ENCODE measurements at regions not wholly inside any gene's neighbourhood (a gene's known extent, or its start where the extent isn't known, plus 50 kb on each side); places are given as distances from the start of the nearest gene placed in this dataset.
A peak's percentile ranks its signal among the peaks of the same experiment; 100 is the strongest.

DNA sequence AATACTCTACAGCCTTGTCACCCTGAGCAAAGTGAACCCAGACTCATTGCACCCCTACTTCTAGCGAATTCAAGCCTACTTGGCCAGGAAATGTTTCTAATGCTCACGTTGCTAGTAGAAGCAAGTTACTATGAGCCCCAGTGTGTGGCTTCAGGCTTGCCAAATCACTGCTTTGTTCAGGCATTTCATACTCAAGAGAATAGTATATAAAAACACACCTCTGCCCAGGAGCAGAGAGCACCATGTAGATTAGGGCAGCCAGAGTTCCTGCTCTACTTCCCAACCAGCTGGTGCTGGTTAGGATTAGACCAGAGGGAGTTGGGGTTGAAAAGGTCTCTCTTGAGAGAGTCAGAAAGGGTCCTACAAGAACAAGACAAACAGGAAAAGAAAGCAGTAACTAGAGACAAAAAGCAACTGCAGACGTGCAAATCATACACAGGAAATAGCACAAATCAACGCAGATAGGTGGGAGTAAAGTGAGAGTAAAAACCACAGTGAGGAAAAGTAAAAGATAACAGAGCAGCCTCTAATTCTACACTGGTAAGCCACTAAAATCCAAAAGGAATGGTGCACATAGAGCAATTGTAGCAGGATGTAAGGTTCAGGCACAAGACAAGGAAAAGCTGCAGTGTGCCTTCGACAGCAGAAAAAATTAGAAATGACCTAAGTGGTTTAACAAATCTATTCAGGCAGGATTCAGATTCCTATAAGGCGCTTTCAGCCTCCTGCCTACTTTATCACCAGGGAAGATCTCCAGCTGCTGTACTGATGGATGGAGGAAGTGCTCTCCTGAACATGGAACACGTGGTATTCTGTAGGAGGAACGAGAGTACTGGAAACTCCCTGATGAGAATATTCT lies 49.6 kb upstream of the KIF2A start:
- peak; percentile 28 for DNase-seq (ENCODE audit: low read depth)
- TF ChIP-seq, protein P1, sequence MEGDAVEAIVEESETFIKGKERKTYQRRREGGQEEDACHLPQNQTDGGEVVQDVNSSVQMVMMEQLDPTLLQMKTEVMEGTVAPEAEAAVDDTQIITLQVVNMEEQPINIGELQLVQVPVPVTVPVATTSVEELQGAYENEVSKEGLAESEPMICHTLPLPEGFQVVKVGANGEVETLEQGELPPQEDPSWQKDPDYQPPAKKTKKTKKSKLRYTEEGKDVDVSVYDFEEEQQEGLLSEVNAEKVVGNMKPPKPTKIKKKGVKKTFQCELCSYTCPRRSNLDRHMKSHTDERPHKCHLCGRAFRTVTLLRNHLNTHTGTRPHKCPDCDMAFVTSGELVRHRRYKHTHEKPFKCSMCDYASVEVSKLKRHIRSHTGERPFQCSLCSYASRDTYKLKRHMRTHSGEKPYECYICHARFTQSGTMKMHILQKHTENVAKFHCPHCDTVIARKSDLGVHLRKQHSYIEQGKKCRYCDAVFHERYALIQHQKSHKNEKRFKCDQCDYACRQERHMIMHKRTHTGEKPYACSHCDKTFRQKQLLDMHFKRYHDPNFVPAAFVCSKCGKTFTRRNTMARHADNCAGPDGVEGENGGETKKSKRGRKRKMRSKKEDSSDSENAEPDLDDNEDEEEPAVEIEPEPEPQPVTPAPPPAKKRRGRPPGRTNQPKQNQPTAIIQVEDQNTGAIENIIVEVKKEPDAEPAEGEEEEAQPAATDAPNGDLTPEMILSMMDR (IDR thresholded peaks at IDR 0.05; ENCODE audit: insufficient read depth, low read depth, low read length, missing control alignments): no peak
- H3K4me3 ChIP-seq (ENCODE audit: low read depth, low read length): peak overlapping the region; percentile 37
